Globus pallidus (tissue), 1 donor: ENCODE measurements at regions not wholly inside any gene's neighbourhood (a gene's known extent, or its start where the extent isn't known, plus 50 kb on each side); places are given as distances from the start of the nearest gene placed in this dataset.

Experiments
- DNase-seq: peaks from one replicate; pipeline ENCODE4 v3.0.0-alpha.2; 2015; ENCODE audit warnings: low spot score

- DNase-seq = peak; percentile 7
Observed at GRCh38 chr9:118305331-118305730, 601.1 kb downstream of the TLR4 start.

GRCh38 chr9:118306801-118307200, 602.6 kb downstream of the TLR4 start:
- DNase-seq = no peak

- DNase-seq = no peak
Observed at GRCh38 chr9:118313965-118314364, 609.8 kb downstream of the TLR4 start.

GRCh38 chr9:118316831-118317343, 612.7 kb downstream of the TLR4 start:
- no peak for DNase-seq

GRCh38 chr9:118318770-118319431, 614.7 kb downstream of the TLR4 start:
- no peak for DNase-seq

GRCh38 chr9:118321788-118322187, 617.6 kb downstream of the TLR4 start:
- no peak for DNase-seq

- DNase-seq = no peak
Observed at GRCh38 chr9:118324706-118325105, 620.5 kb downstream of the TLR4 start.

- DNase-seq = no peak
Observed at GRCh38 chr9:118325757-118326156, 621.6 kb downstream of the TLR4 start.

- no peak for DNase-seq
Observed at GRCh38 chr9:118326326-118326725, 622.1 kb downstream of the TLR4 start.

GRCh38 chr9:118330191-118330986, 626.2 kb downstream of the TLR4 start:
- no peak for DNase-seq

- DNase-seq = no peak
Observed at GRCh38 chr9:118331622-118332045, 627.4 kb downstream of the TLR4 start.

- DNase-seq = no peak
Observed at GRCh38 chr9:118336250-118336942, 632.2 kb downstream of the TLR4 start.

- DNase-seq = no peak
Observed at GRCh38 chr9:118336943-118337330, 632.7 kb downstream of the TLR4 start.

GRCh38 chr9:118360036-118360435, 655.8 kb downstream of the TLR4 start:
- no peak for DNase-seq

- no peak for DNase-seq
Observed at GRCh38 chr9:118362123-118362522, 657.9 kb downstream of the TLR4 start.

GRCh38 chr9:118362596-118362995, 658.4 kb downstream of the TLR4 start:
- DNase-seq = no peak

- DNase-seq = no peak
Observed at GRCh38 chr9:118364266-118365106, 660.3 kb downstream of the TLR4 start.

- no peak for DNase-seq
Observed at GRCh38 chr9:118366228-118366627, 662.0 kb downstream of the TLR4 start.

- DNase-seq = no peak
Observed at GRCh38 chr9:118367383-118367782, 663.2 kb downstream of the TLR4 start.

GRCh38 chr9:118384531-118385100, 680.4 kb downstream of the TLR4 start:
- DNase-seq = no peak

- no peak for DNase-seq
Observed at GRCh38 chr9:118395415-118395814, 691.2 kb downstream of the TLR4 start.
